GM13976 (cell line): ENCODE measurements at regions not wholly inside any gene's neighbourhood (a gene's known extent, or its start where the extent isn't known, plus 50 kb on each side); places are given as distances from the start of the nearest gene placed in this dataset.

Source experiments
- DNase-seq: peaks from one replicate; pipeline ENCODE4 v3.0.0; 2012; ENCODE audit warnings: low spot score
- CTCF ChIP-seq: IDR thresholded peaks from 2 replicates; pipeline ENCODE4 v1.5.1; 2012; ENCODE audit warnings: borderline replicate concordance, mild to moderate bottlenecking; ENCODE audit not compliant: insufficient read depth; ENCODE audit errors: extremely low read depth, missing control alignments, control extremely low read depth
- in situ Hi-C: fragments of 300-500 bp; cut with MboI; formaldehyde crosslinking; loops from one replicate; pipeline ENCODE4 v1.12.0; 2022; ENCODE audit warnings: low sequenced_read_pairs, mixed read lengths, inconsistent platforms; ENCODE audit not compliant: unreplicated experiment

GRCh38 chr3:99570061-99570460 is 68.3 kb upstream of the COL8A1 start:
- DNase-seq, result no peak
- no peak for TF ChIP-seq CTCF
- in situ Hi-C loops, result no loop called here

DNA sequence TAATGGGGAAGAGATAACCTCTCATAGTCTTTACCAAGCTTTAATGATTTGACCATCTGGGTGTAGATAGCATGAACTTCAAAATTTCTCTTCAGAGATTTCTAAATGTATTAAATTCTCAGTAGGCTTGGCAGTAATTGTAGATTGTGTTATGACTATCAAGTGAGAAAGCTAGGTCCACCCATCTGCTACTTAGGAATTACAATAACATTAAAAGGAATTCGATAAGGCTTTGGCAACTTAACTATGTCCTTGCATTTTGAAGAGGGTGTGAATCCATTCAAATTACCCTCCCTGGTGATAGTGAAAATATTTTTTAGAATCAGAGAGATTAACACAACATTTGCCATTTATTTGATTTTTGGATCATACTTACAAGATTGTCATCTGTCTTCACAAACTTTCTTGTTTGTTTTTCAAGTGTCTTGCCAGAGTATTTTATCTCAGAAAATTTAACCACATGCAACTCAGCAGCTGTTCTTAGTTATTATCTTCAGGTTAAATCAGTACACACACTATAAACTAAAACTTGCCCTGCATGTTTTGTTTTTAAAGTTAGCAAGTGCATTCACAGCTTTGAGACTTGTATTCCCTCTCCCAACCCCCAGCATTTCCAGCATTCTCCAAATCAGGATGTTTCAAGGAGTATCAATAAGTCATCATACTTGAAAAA is 69.6 kb upstream of the COL8A1 start:
- no peak for TF ChIP-seq CTCF
- DNase-seq, result no peak
- in situ Hi-C loops, result no loop called here

GRCh38 chr3:99565331-99565730 is 73.1 kb upstream of the COL8A1 start:
- DNase-seq, result no peak
- in situ Hi-C loops, result no loop called here
- no peak for TF ChIP-seq CTCF

DNA sequence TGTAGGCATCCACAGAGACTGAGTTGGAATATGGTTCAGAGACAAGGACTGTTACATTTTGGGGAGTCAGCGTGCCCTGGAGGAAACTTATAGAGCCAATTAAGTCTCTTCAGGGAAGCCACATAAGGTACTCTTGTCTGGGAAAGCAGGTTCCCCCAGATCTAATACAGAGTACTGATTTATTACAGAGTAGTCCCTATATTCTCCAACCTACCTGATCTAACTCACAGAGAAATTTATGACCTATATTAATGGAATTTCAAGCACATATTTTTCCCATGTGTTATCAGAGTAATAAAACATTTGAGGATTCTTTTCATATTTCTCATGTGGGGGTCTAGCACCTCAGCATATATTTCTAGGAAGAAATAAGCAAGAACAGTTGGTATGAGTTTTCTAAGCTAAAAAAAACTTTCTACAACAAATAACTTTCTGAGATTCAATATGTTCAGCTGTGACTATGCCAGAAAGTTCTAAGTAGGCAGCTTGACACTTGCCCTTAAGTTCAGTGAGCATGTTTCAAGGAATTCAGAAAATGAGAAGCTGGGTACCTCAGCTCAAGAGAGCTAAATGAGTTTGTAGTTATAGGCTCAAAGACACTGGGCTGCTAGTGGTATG is 75.3 kb upstream of the COL8A1 start:
- no peak for DNase-seq
- no peak for TF ChIP-seq CTCF
- in situ Hi-C loops, result no loop called here

GRCh38 chr3:99562138-99562537 is 76.3 kb upstream of the COL8A1 start:
- no peak for DNase-seq
- in situ Hi-C loops, result no loop called here

DNA sequence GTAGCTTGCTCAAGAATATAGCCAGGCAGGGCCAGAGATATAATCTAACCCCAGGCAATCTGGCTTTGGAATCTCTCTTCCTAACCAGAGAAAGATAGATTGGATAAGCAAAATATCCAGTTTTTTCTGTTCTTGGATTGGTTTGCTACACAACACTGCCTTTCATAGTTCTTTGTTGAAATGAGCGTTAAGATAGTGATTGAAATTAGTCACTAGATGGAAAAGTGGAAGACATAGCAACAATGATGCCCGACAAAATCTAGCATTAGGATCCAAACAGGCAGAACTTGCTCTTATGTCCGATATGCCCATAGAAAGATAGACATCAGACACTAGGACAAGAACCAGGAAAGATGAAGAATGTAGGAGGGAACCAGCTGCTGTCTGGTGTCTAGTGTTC is 77.3 kb upstream of the COL8A1 start:
- DNase-seq, result no peak
- no peak for TF ChIP-seq CTCF
- in situ Hi-C loops, result no loop called here

More at GRCh38 chr3:99562138-99562537, 76.3 kb upstream of the COL8A1 start:
- TF ChIP-seq CTCF, result no peak
